ENCODE measurements at regions not wholly inside any gene's neighbourhood (a gene's known extent, or its start where the extent isn't known, plus 50 kb on each side); places are given as distances from the start of the nearest gene placed in this dataset.

DNA sequence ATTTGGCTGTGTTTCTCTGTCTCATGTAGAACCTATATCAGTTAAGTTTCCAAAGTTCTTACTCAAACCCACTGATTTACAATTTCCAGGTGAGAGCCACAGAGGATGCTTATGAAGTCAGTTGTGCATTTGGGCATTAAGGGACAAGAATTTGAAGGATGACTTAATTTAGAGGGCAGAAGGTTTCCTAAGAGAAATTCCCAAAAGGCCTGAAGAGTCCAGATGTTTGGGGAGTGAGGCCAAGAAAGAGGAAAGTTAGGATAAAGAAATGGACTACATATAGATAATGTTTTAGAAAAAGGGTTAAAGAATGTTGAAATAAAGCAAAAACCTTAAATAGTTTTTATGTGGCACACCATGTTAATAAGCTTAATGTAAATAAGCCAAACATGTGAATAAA is 338.7 kb upstream of the GRM7 start:
- TF ChIP-seq POLR2AphosphoS5 (IDR thresholded peaks at IDR 0.05) (no peak), POLR2A (IDR thresholded peaks at IDR 0.05) (no peak)
- TF ChIP-seq, protein P1, sequence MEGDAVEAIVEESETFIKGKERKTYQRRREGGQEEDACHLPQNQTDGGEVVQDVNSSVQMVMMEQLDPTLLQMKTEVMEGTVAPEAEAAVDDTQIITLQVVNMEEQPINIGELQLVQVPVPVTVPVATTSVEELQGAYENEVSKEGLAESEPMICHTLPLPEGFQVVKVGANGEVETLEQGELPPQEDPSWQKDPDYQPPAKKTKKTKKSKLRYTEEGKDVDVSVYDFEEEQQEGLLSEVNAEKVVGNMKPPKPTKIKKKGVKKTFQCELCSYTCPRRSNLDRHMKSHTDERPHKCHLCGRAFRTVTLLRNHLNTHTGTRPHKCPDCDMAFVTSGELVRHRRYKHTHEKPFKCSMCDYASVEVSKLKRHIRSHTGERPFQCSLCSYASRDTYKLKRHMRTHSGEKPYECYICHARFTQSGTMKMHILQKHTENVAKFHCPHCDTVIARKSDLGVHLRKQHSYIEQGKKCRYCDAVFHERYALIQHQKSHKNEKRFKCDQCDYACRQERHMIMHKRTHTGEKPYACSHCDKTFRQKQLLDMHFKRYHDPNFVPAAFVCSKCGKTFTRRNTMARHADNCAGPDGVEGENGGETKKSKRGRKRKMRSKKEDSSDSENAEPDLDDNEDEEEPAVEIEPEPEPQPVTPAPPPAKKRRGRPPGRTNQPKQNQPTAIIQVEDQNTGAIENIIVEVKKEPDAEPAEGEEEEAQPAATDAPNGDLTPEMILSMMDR (IDR thresholded peaks at IDR 0.05 in 8 of 11, conservative IDR thresholded peaks at IDR 0.05 in 3 of 11): no peak
- intact Hi-C loops (cut with DNase I; ENCODE audit: low total_unique reads): no loop called here
- no peak overlapping the region for H3K4me3 ChIP-seq
- no peaks in the 10 kb centered on the region for H3K36me3 ChIP-seq
- H3K27ac ChIP-seq: no peak overlapping the region
- no peaks in the 10 kb centered on the region for H3K4me1 ChIP-seq
- DNase-seq: no peak
- no peaks in the 10 kb centered on the region for H3K27me3 ChIP-seq (replicated peaks in 1 of 7)
- peaks cover 0 to 6% (median 0%) of the 10 kb centered on the region in 8 donors for H3K9me3 ChIP-seq

DNA sequence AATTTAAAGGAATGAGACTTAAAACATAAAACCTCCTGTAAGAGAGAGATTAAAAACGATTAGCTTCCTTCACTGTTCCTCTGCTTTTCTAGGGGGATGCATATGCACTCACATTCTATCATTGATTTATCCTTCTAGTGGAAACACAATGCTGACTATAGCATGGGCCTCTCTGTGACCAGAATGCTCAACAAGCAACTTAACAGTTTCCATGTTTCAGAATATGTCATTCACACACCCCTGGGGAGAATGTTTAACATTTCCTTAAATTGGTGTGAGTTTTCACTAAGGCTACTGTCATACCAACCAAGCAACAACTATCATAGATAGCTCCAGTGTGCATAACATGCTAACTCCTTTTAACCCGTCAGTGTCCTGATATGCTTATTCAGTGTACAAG is 337.9 kb upstream of the GRM7 start:
- Histone ChIP-seq H3K36me3 (no peaks in the 10 kb centered on the region), H3K4me3 (no peak overlapping the region), H3K27ac (no peak overlapping the region), H3K4me1 (no peaks in the 10 kb centered on the region), H3K27me3 (replicated peaks in 1 of 7) (no peaks in the 10 kb centered on the region), H3K9me3 (peaks cover 0 to 6% (median 0%) of the 10 kb centered on the region in 8 donors)
- WGBS, 5 donors: 68 to 86% (median 77%) methylated on average over 2 of the region's 2 CpGs
- DNase-seq: no peak
- no peak for TF ChIP-seq POLR2AphosphoS5 (IDR thresholded peaks at IDR 0.05)
- intact Hi-C loops (cut with DNase I; ENCODE audit: low total_unique reads): no loop called here

DNA sequence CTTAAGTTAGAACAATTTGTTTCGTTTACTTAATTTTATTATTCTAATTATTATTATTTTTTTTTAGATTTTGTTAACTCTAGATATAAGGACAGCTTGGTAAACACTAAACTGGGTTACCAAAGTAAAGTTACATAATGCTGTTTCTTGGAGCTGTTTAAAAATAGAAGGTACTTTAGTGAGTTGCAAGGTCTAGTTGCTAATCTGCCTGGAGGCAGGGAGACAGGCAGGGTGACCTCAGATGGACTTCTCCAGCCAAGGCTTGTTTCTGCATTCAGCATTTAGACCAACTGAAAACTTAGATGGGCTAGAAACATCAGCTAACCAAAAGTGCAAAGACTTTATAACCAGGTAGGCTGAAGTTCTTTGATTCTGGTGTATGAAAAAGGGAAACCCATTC is 336.4 kb upstream of the GRM7 start:
- Histone ChIP-seq H3K4me1 (no peaks in the 10 kb centered on the region), H3K36me3 (no peaks in the 10 kb centered on the region), H3K9me3 (peaks cover 0 to 6% (median 0%) of the 10 kb centered on the region in 8 donors), H3K27ac (no peak overlapping the region), H3K4me3 (no peak overlapping the region), H3K27me3 (replicated peaks in 1 of 7) (no peaks in the 10 kb centered on the region)
- 37 to 70% (median 59%) methylated on average over 1 of the region's 1 CpG for WGBS, 5 donors
- DNase-seq: no peak
- intact Hi-C loops (cut with DNase I; ENCODE audit: low total_unique reads): no loop called here
- TF ChIP-seq POLR2AphosphoS5 (IDR thresholded peaks at IDR 0.05): no peak
- no peak for TF ChIP-seq POLR2A (IDR thresholded peaks at IDR 0.05)
- TF ChIP-seq, protein P1 (IDR thresholded peaks at IDR 0.05 in 8 of 11, conservative IDR thresholded peaks at IDR 0.05 in 3 of 11): no peak

DNA sequence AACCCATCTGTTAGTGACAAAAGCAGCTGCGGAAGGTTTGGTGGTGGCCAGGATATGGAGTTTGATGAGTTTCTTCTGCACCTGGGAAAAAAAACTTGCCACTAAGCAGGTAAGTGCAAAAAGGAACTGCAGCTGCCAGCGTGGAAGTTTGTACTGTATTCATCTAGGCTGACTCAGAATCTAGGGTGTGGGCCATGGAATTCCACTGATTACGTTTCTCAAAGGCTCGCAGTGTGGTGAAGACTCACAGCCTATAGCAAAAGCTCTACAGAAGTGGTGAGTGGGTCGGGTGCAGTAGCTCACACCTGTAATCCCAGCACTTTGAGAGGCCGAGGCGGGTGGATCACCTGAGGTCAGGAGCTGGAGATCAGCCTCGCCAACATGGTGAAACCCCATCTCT is 334.6 kb upstream of the GRM7 start:
- H3K27ac ChIP-seq: no peak overlapping the region
- no peaks in the 10 kb centered on the region for H3K36me3 ChIP-seq
- H3K9me3 ChIP-seq: no peaks in the 10 kb centered on the region
- no peak for DNase-seq
- intact Hi-C loops (cut with DNase I; ENCODE audit: low total_unique reads): no loop called here
- TF ChIP-seq POLR2AphosphoS5 (IDR thresholded peaks at IDR 0.05) (no peak), POLR2A (IDR thresholded peaks at IDR 0.05) (no peak)
- TF ChIP-seq, protein P1 (IDR thresholded peaks at IDR 0.05 in 8 of 11, conservative IDR thresholded peaks at IDR 0.05 in 3 of 11): no peak
- H3K27me3 ChIP-seq (replicated peaks in 1 of 7): no peaks in the 10 kb centered on the region
- no peak overlapping the region for H3K4me3 ChIP-seq
- 81 to 91% (median 85%) methylated on average over 8 of the region's 8 CpGs for WGBS, 5 donors
- H3K4me1 ChIP-seq: no peaks in the 10 kb centered on the region

DNA sequence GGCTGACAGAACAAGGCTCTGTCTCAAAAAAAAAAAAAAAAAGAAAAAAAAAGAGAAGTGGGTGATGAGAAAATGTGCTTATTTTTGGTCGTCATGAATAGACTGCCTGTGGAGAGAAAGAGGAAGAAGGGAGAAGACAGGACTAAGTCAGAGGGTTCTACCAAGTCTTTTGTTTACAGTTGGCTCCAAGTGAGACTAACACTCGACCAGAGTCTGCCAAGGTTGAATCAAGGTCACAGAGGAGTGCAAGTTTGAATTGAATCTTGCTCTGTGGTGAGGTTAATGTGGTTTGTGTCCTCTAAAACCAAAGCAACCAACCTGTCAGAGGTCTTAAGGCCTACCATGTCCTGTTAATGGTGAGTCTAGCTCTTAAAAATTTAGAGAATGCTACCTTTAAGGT is 334.1 kb upstream of the GRM7 start:
- intact Hi-C loops (cut with DNase I; ENCODE audit: low total_unique reads): no loop called here
- no peaks in the 10 kb centered on the region for H3K27me3 ChIP-seq (replicated peaks in 1 of 7)
- no peak for DNase-seq
- H3K36me3 ChIP-seq: no peaks in the 10 kb centered on the region
- TF ChIP-seq POLR2A (IDR thresholded peaks at IDR 0.05) (no peak), POLR2AphosphoS5 (IDR thresholded peaks at IDR 0.05) (no peak)
- TF ChIP-seq, protein P1 (IDR thresholded peaks at IDR 0.05 in 8 of 11, conservative IDR thresholded peaks at IDR 0.05 in 3 of 11): no peak
- WGBS, 5 donors: 12 to 18% (median 13%) methylated on average over 2 of the region's 2 CpGs
- no peaks in the 10 kb centered on the region for H3K4me1 ChIP-seq
- H3K9me3 ChIP-seq: no peaks in the 10 kb centered on the region
- H3K27ac ChIP-seq: no peak overlapping the region
- H3K4me3 ChIP-seq: no peak overlapping the region

All from spleen (tissue), 11 donors.